ENCODE measurements at regions not wholly inside any gene's neighbourhood (a gene's known extent, or its start where the extent isn't known, plus 50 kb on each side); places are given as distances from the start of the nearest gene placed in this dataset.

DNA sequence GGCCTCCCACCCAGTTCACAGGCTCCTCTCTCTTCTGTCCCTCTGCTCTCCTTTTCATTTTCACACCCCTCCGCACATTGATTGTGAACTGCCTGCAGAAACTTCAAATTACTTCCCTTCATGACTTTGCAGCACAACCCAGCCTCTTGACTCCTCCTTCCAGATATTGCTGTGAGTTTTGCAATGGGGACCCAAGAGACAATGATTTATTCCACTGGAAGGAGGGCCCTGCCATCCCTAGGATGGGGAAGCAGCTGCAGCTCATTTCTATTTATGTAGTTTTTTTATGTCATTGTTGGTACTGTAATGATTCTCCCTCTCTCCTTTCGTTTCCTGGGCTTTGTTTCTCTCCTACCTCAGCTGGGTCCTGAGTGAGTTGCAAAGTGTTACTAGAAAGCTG, 364.9 kb downstream of the ICE1 start:
- H3K27ac ChIP-seq, result no peak overlapping the region
- intact Hi-C loops (cut with DNase I; ENCODE audit: low total_unique reads), result no loop called here

GRCh38 chr5:5784101-5784500, 361.6 kb downstream of the ICE1 start:
- Histone ChIP-seq H3K9me3 (peaks cover 0 to 18% of the 10 kb centered on the region in 2 donors), H3K36me3 (no peaks in the 10 kb centered on the region), H3K27ac (no peak overlapping the region), H3K4me3 (no peak overlapping the region), H3K27me3 (no peaks in the 10 kb centered on the region), H3K4me1 (no peaks in the 10 kb centered on the region)
- DNase-seq (ENCODE audit: low spot score in 2 of 2), result no peak
- intact Hi-C loops (cut with DNase I; ENCODE audit: low total_unique reads), result no loop called here
- TF ChIP-seq POLR2A (IDR thresholded peaks at IDR 0.05), result no peak
- no peak for TF ChIP-seq CTCF (IDR thresholded peaks at IDR 0.05)
- no peak for TF ChIP-seq POLR2AphosphoS5 (IDR thresholded peaks at IDR 0.05)

More for the DNA sequence above, 364.9 kb downstream of the ICE1 start:
- Histone ChIP-seq H3K36me3 (no peaks in the 10 kb centered on the region), H3K9me3 (peaks cover 0 to 18% of the 10 kb centered on the region in 2 donors), H3K27me3 (no peaks in the 10 kb centered on the region), H3K4me3 (no peak overlapping the region), H3K4me1 (no peaks in the 10 kb centered on the region)
- TF ChIP-seq POLR2AphosphoS5 (IDR thresholded peaks at IDR 0.05), result no peak
- no peak for DNase-seq (ENCODE audit: low spot score in 2 of 2)

- Histone ChIP-seq H3K9me3 (peaks cover 0 to 18% of the 10 kb centered on the region in 2 donors), H3K27ac (no peak overlapping the region), H3K36me3 (no peaks in the 10 kb centered on the region), H3K4me1 (no peaks in the 10 kb centered on the region), H3K4me3 (no peak overlapping the region), H3K27me3 (no peaks in the 10 kb centered on the region)
- intact Hi-C loops (cut with DNase I; ENCODE audit: low total_unique reads), result no loop called here
- no peak for DNase-seq (ENCODE audit: low spot score in 2 of 2)
- TF ChIP-seq POLR2A (IDR thresholded peaks at IDR 0.05) (no peak), CTCF (IDR thresholded peaks at IDR 0.05) (no peak), POLR2AphosphoS5 (IDR thresholded peaks at IDR 0.05) (no peak)
Observed at GRCh38 chr5:5783021-5783420, 360.5 kb downstream of the ICE1 start.

GRCh38 chr5:5782402-5782801, 359.9 kb downstream of the ICE1 start:
- TF ChIP-seq CTCF (IDR thresholded peaks at IDR 0.05) (no peak), POLR2A (IDR thresholded peaks at IDR 0.05) (no peak), POLR2AphosphoS5 (IDR thresholded peaks at IDR 0.05) (no peak)
- Histone ChIP-seq H3K36me3 (no peaks in the 10 kb centered on the region), H3K4me3 (no peak overlapping the region), H3K27me3 (no peaks in the 10 kb centered on the region), H3K9me3 (peaks cover 0 to 16% of the 10 kb centered on the region in 2 donors), H3K4me1 (no peaks in the 10 kb centered on the region), H3K27ac (no peak overlapping the region)
- intact Hi-C loops (cut with DNase I; ENCODE audit: low total_unique reads), result no loop called here
- DNase-seq (ENCODE audit: low spot score in 2 of 2), result no peak

GRCh38 chr5:5781335-5781734, 358.9 kb downstream of the ICE1 start:
- DNase-seq (ENCODE audit: low spot score in 2 of 2), result no peak
- Histone ChIP-seq H3K27ac (no peak overlapping the region), H3K27me3 (no peaks in the 10 kb centered on the region), H3K4me3 (no peak overlapping the region), H3K36me3 (no peaks in the 10 kb centered on the region), H3K9me3 (peaks cover 0 to 6% of the 10 kb centered on the region in 2 donors), H3K4me1 (no peaks in the 10 kb centered on the region)
- no peak for TF ChIP-seq POLR2A (IDR thresholded peaks at IDR 0.05)
- no peak for TF ChIP-seq POLR2AphosphoS5 (IDR thresholded peaks at IDR 0.05)
- no peak for TF ChIP-seq CTCF (IDR thresholded peaks at IDR 0.05)
- intact Hi-C loops (cut with DNase I; ENCODE audit: low total_unique reads), result no loop called here

- DNase-seq (ENCODE audit: low spot score in 2 of 2), result no peak
- intact Hi-C loops (cut with DNase I; ENCODE audit: low total_unique reads), result no loop called here
- no peak for TF ChIP-seq POLR2AphosphoS5 (IDR thresholded peaks at IDR 0.05)
- no peak for TF ChIP-seq CTCF (IDR thresholded peaks at IDR 0.05)
- no peak for TF ChIP-seq POLR2A (IDR thresholded peaks at IDR 0.05)
- Histone ChIP-seq H3K36me3 (no peaks in the 10 kb centered on the region), H3K9me3 (no peaks in the 10 kb centered on the region), H3K4me1 (no peaks in the 10 kb centered on the region), H3K27me3 (no peaks in the 10 kb centered on the region), H3K27ac (no peak overlapping the region), H3K4me3 (no peak overlapping the region)
Observed at GRCh38 chr5:5780253-5780652, 357.8 kb downstream of the ICE1 start.

All from breast epithelium (tissue), 4 donors.